Brain microvascular endothelial cell (primary cell): ENCODE measurements at regions not wholly inside any gene's neighbourhood (a gene's known extent, or its start where the extent isn't known, plus 50 kb on each side); places are given as distances from the start of the nearest gene placed in this dataset.

Experiments
- DNase-seq: peaks from one replicate; pipeline ENCODE4 v3.0.0-alpha.2; 2020
- H3K27ac ChIP-seq: fragments of 250-450 bp; sonication (Bioruptor Pico); 2 replicates; pipeline ENCODE4 v1.5.1; 2020; ENCODE audit warnings: mild to moderate bottlenecking, moderate library complexity
- H3K27me3 ChIP-seq: fragments of 250-450 bp; sonication (Bioruptor Pico); replicated peaks from 2 replicates; pipeline ENCODE4 v1.5.1; 2020; ENCODE audit warnings: mild to moderate bottlenecking
- H3K36me3 ChIP-seq: fragments of 250-450 bp; sonication (Bioruptor Pico); replicated peaks from 2 replicates; pipeline ENCODE4 v1.5.1; 2020; ENCODE audit warnings: mild to moderate bottlenecking
- H3K4me3 ChIP-seq: 2 replicates; pipeline ENCODE4 v1.5.1; 2011; ENCODE audit warnings: low read depth, mild to moderate bottlenecking, control low read depth, low read length, moderate library complexity
- CTCF ChIP-seq: IDR thresholded peaks from 2 replicates; pipeline ENCODE4 v1.5.1; 2011; ENCODE audit warnings: low read depth, mild to moderate bottlenecking, moderate library complexity, low read length, control low read depth, inconsistent platforms; ENCODE audit errors: missing control alignments
- in situ Hi-C: cut with HindIII; loops from 2 replicates; pipeline ENCODE4 v1.10.0; 2017; ENCODE audit warnings: low sequenced_read_pairs, low pct_ligation_motif_present

- in situ Hi-C loops = no loop called here
Observed at GRCh38 chr2:181130686-181131085, 150.3 kb downstream of the UBE2E3 start.

GRCh38 chr2:181131584-181131983 is 151.2 kb downstream of the UBE2E3 start:
- Histone ChIP-seq H3K27ac (no peak overlapping the region), H3K36me3 (no peaks in the 10 kb centered on the region), H3K4me3 (no peak overlapping the region), H3K27me3 (no peaks in the 10 kb centered on the region)
- TF ChIP-seq CTCF = no peak
- in situ Hi-C loops = no loop called here
- no peak for DNase-seq

More at GRCh38 chr2:181130686-181131085, 150.3 kb downstream of the UBE2E3 start:
- no peak for TF ChIP-seq CTCF
- no peak for DNase-seq
- no peak overlapping the region for H3K27ac ChIP-seq
- no peaks in the 10 kb centered on the region for H3K36me3 ChIP-seq
- H3K27me3 ChIP-seq = no peaks in the 10 kb centered on the region
- H3K4me3 ChIP-seq = no peak overlapping the region

DNA sequence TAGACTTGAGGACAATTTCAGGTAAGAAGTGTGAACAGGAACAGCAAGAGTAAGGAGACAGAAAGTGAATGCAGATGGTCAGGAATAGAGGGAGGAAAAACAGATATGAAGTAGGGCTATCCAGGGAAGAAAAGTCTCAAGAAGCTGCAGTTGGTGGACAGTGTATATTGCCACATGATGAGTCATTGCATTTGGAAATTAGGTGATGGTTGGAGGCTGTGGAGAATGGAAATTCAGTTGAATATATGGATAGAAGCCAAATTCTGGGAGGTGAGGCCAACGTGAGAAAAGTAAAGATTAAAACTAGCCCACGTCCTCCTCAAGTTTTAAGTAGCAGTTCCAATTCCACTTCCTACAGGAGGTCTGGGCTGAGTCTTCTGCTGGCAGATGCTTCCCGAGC is 158.4 kb downstream of the UBE2E3 start:
- in situ Hi-C loops = no loop called here
- no peak for TF ChIP-seq CTCF
- H3K27ac ChIP-seq = no peak overlapping the region
- no peaks in the 10 kb centered on the region for H3K27me3 ChIP-seq
- DNase-seq = no peak
- H3K4me3 ChIP-seq = no peak overlapping the region
- no peaks in the 10 kb centered on the region for H3K36me3 ChIP-seq

- no peak overlapping the region for H3K4me3 ChIP-seq
- H3K27ac ChIP-seq = no peak overlapping the region
- in situ Hi-C loops = no loop called here
Observed at GRCh38 chr2:181139831-181140230, 159.4 kb downstream of the UBE2E3 start.

GRCh38 chr2:181140414-181140813 is 160.0 kb downstream of the UBE2E3 start:
- no peak for TF ChIP-seq CTCF
- Histone ChIP-seq H3K36me3 (no peaks in the 10 kb centered on the region), H3K27me3 (no peaks in the 10 kb centered on the region), H3K27ac (no peak overlapping the region), H3K4me3 (no peak overlapping the region)
- in situ Hi-C loops = no loop called here
- no peak for DNase-seq

More at GRCh38 chr2:181139831-181140230, 159.4 kb downstream of the UBE2E3 start:
- no peaks in the 10 kb centered on the region for H3K36me3 ChIP-seq
- no peak for TF ChIP-seq CTCF
- no peaks in the 10 kb centered on the region for H3K27me3 ChIP-seq
- DNase-seq = no peak

- DNase-seq = no peak
- in situ Hi-C loops = no loop called here
- TF ChIP-seq CTCF = no peak
Observed at GRCh38 chr2:181140928-181141327, 160.5 kb downstream of the UBE2E3 start.

More at GRCh38 chr2:181140928-181141327, 160.5 kb downstream of the UBE2E3 start:
- Histone ChIP-seq H3K4me3 (no peak overlapping the region), H3K27ac (no peak overlapping the region), H3K36me3 (no peaks in the 10 kb centered on the region), H3K27me3 (no peaks in the 10 kb centered on the region)
